MG63 (cell line): ENCODE measurements at regions not wholly inside any gene's neighbourhood (a gene's known extent, or its start where the extent isn't known, plus 50 kb on each side); places are given as distances from the start of the nearest gene placed in this dataset.

Source experiments
- DNase-seq: peaks from one replicate; pipeline ENCODE4 v3.0.0-alpha.2; 2020
- H3K27me3 ChIP-seq: fragments of 250-450 bp; sonication (Bioruptor Pico); 2 replicates; pipeline ENCODE4 v1.5.1; 2020; ENCODE audit warnings: mild to moderate bottlenecking, moderate library complexity
- H3K36me3 ChIP-seq: fragments of 250-450 bp; sonication (Bioruptor Pico); 2 replicates; pipeline ENCODE4 v1.5.1; 2020; ENCODE audit warnings: mild to moderate bottlenecking, moderate library complexity
- H3K4me3 ChIP-seq: fragments of 250-450 bp; sonication (Bioruptor Pico); 2 replicates; pipeline ENCODE4 v1.5.1; 2020; ENCODE audit warnings: mild to moderate bottlenecking, moderate library complexity
- H3K9me3 ChIP-seq: fragments of 250-450 bp; sonication (Bioruptor Pico); 2 replicates; pipeline ENCODE4 v1.5.1; 2020; ENCODE audit warnings: mild to moderate bottlenecking, moderate library complexity

DNA sequence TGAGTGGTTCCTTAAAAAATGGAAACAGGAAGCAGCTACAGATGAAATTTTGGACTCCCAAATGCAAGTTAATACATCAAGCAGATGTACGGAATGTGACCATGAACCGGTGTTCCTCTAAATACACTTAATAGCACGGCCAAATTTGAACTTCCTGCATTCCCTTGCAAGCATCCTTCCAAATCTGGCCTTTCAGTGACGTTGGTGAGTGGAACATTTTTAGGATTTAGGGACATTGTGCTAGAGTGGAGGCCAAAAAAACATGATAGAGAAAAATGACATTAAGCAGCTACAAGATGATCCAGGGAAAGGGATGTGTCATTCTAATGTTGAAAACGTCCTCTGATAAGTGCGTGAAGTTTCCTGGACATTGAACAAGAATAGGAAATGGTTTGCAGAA lies 62.1 kb downstream of the CTAGE1 start:
- Histone ChIP-seq H3K9me3 (no peaks in the 10 kb centered on the region), H3K4me3 (no peak overlapping the region), H3K36me3 (no peaks in the 10 kb centered on the region), H3K27me3 (no peaks in the 10 kb centered on the region)
- DNase-seq, result no peak

DNA sequence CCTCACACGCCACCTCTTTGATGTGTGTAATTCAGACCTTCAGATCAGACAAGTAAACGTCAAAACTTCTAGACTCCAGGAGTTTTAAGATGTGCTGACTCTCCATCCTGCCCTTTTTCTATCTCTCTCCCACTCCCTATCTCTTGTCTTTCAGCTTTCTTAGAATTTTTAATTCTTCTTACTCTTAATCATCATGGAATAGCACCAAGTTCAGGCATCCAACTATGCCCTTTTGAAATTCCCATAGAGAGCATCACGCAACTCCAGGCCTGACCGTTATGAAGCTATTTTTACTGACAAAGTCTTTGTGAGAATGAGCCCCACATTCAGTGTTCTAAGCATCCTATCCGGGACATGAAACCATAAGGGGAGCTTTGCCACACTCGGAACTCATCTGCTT lies 62.6 kb downstream of the CTAGE1 start:
- H3K4me3 ChIP-seq, result no peak overlapping the region
- H3K36me3 ChIP-seq, result no peaks in the 10 kb centered on the region
- DNase-seq, result no peak
- no peaks in the 10 kb centered on the region for H3K27me3 ChIP-seq
- no peaks in the 10 kb centered on the region for H3K9me3 ChIP-seq

DNA sequence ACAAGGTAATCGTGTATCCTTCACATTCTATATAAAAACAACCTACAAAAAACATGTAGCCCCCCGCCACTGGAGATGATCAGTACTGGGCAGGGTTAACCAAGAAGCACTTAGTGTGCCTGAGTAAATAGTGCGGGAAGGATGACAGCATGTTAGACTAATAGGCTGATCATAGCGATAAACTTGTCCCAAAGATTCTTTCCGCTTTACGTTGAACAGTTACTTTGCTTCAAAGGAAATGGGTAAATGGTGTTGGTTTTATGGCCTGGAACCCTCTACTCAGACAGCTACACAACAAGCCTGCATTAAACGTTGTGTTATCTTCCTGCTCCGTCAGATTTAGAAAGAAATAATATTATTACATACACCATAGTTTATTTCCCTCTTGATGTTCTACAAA lies 67.7 kb downstream of the CTAGE1 start:
- no peak overlapping the region for H3K4me3 ChIP-seq
- no peak for DNase-seq
- no peaks in the 10 kb centered on the region for H3K36me3 ChIP-seq
- H3K27me3 ChIP-seq, result no peaks in the 10 kb centered on the region
- H3K9me3 ChIP-seq, result no peaks in the 10 kb centered on the region

DNA sequence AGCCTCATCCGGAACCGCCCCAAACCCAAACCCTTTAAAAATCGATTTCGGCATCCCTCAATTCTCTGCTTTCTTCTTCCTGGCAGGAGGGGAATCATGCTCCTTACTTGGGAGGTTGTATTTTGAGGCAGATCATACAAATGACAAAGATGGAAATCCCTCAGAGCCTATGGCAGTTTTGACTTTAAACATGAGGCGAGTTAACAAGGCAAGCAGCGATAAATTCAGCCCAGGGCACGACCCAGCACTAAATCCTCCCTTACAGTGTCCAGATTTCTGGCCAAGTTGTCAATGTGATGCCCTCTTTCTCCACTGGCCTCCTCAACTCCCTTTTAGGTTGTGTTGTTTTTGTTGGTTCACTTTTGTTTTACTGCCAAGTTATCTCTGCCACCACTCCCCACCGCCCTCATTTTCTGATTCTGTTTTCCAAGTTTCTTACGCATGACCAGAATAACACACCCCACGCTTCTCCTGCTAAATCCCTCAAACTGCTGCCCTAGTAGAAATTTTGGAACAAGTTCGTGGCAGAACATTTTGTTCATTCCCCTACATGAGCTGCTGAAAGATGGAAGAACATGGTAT lies 68.3 kb downstream of the CTAGE1 start:
- no peak overlapping the region; the same call in 1 of the 2 replicates for H3K4me3 ChIP-seq
- no peak for DNase-seq
- no peaks in the 10 kb centered on the region for H3K9me3 ChIP-seq
- H3K27me3 ChIP-seq, result no peaks in the 10 kb centered on the region
- no peaks in the 10 kb centered on the region for H3K36me3 ChIP-seq

DNA sequence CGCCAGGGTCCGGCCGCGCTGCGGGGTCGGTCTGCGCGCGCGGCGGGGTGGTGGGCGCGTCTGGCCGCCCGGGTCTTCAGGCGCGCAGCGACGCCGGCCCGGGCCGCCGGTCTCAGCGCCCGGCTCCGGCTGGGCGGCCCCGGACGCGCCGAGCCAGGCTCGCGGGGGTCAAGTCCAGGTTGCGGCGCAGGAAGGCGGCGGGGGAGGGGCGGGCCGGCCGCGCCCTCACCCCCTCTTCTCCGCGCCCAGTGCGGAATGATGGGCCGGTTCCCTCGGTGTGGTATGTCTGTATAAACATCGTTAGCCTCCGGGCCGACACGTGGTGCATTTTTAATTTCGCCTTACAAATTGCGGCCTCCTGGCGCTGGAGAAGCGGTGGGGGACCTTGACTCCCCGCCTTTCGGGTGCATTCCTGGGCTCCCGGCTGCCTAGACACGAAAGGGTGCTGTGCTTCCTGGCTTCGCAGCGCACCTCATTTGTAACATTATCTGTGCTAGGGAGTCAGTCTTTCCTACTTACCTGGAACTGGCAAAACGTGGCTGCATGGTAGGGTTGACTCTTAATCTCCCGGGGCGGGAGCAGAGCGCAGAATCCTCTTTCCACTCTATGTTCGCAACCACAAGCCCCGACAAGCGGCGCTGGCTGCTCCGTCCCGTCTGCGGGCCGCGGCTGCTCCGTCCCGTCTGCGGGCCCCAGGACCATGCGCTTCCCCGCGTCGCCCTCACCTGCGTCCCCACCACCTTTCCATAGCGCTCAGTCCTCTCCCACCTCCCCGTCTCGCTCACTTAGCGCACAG lies 69.0 kb downstream of the CTAGE1 start:
- peak; percentile 69 for DNase-seq
- no peaks in the 10 kb centered on the region for H3K27me3 ChIP-seq
- no peaks in the 10 kb centered on the region for H3K9me3 ChIP-seq
- no peaks in the 10 kb centered on the region for H3K36me3 ChIP-seq
- H3K4me3 ChIP-seq, result peak overlapping the region; percentile 33

DNA sequence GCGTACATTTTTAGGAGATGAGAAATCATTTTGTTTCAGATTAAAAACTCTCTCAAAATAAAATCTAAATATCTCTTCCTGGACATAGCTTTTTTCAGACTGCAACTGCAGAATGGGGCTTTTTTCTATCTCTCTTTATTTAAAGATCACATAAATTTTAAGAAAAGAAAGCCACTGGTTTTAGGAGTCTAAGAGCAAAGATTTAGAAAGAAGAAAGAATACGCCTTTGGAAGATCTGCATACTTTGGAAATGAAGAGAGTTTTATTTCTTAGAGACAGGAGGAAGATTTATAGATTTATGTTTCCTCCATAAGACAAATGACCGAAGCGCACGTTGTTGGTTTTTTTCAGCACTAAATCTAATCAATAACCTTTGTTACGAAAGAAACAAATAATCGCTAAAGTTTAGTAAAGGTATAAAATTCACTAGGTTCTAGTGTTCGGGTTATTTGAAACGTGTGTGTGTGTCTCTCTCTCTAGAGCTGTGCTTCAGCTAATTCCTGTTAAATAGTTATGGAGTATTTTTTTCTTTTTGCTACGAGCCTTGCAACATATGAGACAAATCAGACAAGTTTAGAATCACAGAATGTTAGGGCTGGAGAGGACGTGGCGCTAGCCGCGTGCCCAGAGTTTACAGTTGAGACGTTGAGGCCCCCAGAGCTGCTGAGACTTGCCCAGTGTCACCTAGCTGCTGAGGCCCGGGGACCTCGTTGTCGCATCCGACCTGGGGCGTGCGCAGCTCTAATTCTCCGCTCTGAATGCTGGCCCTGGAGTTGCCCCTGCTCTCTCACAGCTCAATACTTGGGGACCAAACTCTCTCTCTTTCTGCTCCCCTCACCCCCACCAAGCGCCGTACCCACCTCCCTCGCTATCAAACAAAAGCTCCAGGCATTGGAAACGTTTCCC lies 69.9 kb downstream of the CTAGE1 start:
- no peak for DNase-seq
- H3K36me3 ChIP-seq, result no peaks in the 10 kb centered on the region
- H3K4me3 ChIP-seq, result peak overlapping the region; percentile 23
- no peaks in the 10 kb centered on the region for H3K27me3 ChIP-seq
- no peaks in the 10 kb centered on the region for H3K9me3 ChIP-seq

DNA sequence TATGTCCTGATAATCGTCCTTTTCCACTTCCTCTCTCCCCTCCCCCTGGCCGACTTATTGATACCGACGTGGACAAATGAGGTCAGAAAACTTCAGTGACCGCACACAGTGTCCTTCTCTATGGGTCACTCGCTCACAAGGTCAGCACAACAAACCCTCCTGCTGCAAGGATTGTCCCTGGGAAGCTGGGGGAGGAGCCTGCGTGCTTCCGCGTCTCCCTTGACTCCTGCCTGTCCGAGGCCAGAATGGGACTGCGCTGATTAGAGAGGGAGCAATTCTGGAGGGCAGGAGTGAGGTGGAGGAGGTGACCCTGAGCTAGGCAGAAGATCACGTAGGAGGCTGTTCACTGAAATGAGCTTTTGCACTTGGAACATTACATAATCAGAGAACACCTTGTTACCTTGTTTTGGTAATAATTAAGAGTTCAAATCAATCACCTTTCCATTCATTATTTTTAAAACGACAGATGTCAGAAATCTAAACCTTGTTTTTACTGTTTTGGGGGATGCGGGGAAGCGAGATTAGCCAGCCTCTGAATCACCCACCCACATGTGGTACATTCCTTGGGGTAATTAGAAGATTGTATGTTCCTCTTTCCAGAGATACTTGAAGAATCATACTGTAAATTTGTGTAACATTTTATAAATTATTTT lies 70.6 kb downstream of the CTAGE1 start:
- H3K4me3 ChIP-seq, result no peak overlapping the region
- no peaks in the 10 kb centered on the region for H3K27me3 ChIP-seq
- H3K9me3 ChIP-seq, result no peaks in the 10 kb centered on the region
- DNase-seq, result peak; percentile 15
- no peaks in the 10 kb centered on the region for H3K36me3 ChIP-seq

DNA sequence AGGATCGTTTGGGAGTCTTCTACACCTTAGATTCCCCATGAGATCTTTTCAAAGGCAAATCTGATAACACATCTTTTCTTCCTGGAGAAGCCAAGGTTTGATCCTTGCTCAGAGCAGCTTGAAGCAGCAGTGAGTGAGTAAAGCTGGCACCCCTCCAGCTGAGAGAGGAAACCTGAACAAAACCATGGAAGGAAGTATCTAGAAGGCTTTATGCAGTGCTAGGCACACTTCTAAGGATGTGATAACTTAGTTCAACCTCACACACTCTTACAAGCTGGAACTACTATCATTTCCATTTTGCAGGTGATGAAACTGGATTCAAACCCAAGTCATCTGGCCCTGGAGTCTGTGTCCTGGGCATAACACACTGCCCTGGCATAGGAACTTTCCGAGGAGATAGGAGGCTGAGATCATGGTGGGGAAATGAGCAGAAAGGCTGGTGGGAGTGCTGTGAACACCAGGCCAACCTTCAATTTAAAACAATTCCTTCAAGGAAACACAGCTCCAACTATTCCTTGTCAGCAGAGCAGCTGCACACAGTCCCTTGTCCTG lies 71.2 kb downstream of the CTAGE1 start:
- no peaks in the 10 kb centered on the region for H3K36me3 ChIP-seq
- H3K27me3 ChIP-seq, result no peaks in the 10 kb centered on the region
- H3K4me3 ChIP-seq, result no peak overlapping the region
- H3K9me3 ChIP-seq, result no peaks in the 10 kb centered on the region
- DNase-seq, result peak; percentile 74

DNA sequence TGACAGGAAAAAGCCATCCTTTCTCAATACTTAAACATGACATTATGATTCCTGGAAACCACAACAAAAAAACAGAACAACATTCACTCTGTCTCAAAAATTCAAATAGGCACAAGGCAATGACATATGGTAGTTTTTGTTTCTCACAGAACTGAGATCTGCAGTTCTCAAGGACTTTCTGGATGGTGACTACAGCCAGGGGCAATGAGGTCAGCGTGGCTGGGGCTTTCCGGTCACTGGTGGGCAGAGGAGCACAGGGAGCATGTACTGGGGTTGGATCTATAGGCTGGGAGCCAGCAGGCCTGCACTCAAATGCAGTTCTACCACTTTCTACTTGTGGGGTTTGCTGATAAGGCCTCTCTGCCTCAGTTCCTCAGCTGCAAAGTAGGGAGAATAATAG lies 72.0 kb downstream of the CTAGE1 start:
- Histone ChIP-seq H3K4me3 (no peak overlapping the region), H3K27me3 (no peaks in the 10 kb centered on the region), H3K36me3 (no peaks in the 10 kb centered on the region), H3K9me3 (no peaks in the 10 kb centered on the region)
- peak; percentile 34 for DNase-seq

DNA sequence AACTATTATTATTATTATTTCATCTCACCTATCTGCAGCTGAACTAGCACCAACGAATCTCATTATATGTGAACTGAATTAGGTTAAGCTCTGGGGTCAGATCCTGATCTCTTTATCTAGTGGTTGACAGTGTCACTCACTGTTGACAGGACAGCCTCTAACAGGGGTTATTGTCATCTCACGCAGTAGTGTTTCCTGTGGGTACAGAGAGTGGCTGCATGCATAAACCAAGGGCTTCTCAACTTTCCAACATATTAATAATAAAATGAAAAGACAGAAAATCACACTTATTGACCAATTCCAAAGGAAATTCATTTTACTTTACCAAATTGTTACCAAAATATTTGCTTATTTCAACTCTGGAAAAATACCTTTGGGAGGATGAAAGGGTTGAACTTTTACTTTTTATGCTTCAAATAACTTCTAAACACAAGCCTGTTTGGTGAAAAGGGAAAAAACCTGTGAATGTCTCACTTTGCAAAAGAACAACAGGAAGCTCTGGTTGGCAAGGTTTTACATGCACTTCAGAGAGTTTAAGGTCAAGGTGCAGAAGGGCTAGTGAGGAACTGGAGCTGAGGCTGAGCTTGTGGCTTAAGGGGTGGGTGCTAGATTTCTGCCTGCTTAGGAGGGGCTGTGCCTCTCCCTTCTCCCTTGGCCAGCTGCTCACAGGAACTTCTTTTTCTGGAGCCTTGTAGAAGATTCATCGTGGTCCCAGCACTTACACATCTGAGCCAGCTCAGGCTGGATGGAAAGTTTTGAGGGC lies 72.6 kb downstream of the CTAGE1 start:
- no peak for DNase-seq
- H3K4me3 ChIP-seq, result no peak overlapping the region
- no peaks in the 10 kb centered on the region for H3K27me3 ChIP-seq
- no peaks in the 10 kb centered on the region for H3K36me3 ChIP-seq
- no peaks in the 10 kb centered on the region for H3K9me3 ChIP-seq

DNA sequence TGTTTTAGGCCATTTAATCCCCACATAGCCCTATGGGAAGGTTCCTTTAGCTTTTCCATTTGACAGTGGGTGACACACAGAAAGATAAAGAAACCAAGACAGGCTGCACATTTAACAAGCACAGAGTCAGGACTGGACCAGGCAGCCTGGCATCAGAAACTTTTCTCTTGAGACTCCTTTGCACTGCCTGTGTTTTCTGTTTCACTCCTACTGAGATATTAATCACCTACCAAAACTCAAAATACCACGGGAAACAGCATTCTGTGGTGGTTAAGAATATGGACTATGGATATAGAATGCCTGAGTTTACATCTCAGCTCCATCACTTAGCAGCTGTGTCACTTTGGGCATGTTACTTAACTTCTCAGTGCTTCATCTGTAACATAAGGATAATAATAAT lies 73.3 kb downstream of the CTAGE1 start:
- H3K4me3 ChIP-seq, result no peak overlapping the region
- no peaks in the 10 kb centered on the region for H3K36me3 ChIP-seq
- DNase-seq, result no peak
- H3K27me3 ChIP-seq, result no peaks in the 10 kb centered on the region
- no peaks in the 10 kb centered on the region for H3K9me3 ChIP-seq

DNA sequence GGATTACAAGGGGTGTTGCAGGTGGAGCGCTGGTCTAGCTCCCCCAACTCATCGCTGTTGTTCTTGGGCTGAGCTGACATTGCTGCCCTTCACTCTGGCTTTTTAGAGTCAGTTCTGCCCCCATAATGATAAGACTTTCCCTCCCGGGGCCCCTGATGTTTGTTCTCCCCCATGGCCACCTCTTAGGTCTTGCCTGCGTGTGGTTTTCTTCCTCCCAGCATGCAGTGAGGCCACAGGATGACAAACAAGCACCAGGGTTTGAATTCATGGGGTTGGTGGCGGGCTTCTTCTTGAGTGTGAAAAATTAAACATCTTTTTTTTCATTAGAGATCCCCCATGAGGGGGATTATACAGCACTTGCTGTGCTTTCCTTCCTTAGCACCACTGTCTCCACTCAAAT lies 74.1 kb downstream of the CTAGE1 start:
- Histone ChIP-seq H3K27me3 (no peaks in the 10 kb centered on the region), H3K36me3 (no peaks in the 10 kb centered on the region), H3K4me3 (no peak overlapping the region), H3K9me3 (no peaks in the 10 kb centered on the region)
- DNase-seq, result no peak

DNA sequence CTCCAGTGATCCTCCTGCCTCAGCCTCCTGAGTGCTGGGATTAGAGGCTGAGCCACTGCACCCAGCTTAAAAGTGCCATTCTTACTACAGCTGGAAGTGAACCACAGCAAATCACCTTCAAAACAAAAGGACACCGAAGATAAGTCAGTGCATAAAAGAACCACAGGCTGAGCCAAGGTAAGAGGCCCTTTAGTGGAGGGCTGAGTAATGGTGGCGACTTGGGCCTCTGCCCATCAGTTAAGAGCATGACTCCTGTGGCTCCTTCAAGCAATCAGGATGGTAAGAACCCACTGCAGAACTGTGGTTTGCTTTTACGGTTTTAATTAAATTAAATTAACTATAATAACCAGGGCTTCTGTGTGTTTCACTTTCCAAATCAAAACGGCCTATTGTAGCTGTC lies 75.1 kb downstream of the CTAGE1 start:
- H3K36me3 ChIP-seq, result no peaks in the 10 kb centered on the region
- H3K27me3 ChIP-seq, result no peaks in the 10 kb centered on the region
- no peaks in the 10 kb centered on the region for H3K9me3 ChIP-seq
- peak; percentile 81 for DNase-seq
- H3K4me3 ChIP-seq, result no peak overlapping the region

DNA sequence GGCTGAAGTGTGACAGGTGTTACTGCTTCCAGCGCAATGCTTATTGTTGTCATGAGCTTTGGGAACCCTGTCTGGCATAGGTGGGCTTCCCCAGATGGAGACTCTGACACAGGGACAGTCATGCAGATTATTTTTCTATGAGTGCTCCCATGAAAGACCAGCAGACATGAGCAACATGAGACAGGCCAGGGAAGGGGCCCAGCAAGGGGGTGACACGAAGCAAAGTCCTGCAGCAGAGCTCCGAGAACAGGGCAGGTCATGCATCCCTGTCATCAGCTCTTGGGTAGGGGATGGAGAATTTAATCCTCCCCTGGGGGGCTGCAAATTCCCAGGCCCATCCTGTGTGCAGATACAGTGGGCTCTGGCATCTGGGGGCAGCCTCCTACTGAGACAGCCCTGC lies 77.4 kb downstream of the CTAGE1 start:
- H3K27me3 ChIP-seq, result no peaks in the 10 kb centered on the region
- no peaks in the 10 kb centered on the region for H3K36me3 ChIP-seq
- no peak for DNase-seq
- no peaks in the 10 kb centered on the region for H3K9me3 ChIP-seq
- H3K4me3 ChIP-seq, result no peak overlapping the region

DNA sequence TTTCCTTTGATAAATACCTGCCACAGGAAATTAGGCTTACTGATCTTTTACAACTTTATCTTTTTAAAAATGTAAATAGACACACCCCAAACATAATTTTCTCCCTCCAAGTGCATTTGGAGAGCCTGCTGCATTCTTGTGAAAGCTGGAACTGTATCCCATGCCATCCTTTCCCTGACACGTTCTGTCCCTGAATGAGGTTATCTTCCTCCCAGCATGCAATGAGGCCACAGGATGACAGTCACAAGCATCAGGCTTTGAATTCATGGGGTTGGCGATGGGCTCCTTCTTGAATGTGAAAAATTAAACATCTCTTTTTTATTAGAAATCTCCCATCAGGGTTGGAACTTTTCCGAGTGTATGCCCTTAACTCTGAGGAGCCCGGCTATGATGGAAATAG lies 77.8 kb downstream of the CTAGE1 start:
- Histone ChIP-seq H3K9me3 (no peaks in the 10 kb centered on the region), H3K4me3 (no peak overlapping the region), H3K36me3 (no peaks in the 10 kb centered on the region), H3K27me3 (no peaks in the 10 kb centered on the region)
- DNase-seq, result no peak

DNA sequence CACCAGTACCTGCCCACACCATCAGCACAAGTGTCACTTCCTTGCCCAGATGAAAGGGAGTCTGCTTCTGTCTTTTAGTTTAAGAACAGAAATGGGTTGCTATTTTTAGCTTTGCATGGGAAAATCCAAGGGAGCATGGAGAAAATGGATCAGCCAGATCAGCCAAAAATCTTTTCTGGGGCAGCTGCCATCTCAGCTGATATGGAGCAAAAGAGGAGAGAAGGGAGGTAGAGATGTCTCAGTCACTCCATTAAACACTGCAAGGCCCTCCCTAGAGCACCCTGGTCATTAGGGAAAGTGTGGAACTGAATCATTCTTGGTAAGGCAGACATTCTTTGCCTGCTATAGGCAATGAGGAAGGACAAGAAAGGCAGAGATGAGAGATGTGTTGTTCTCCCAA lies 79.9 kb downstream of the CTAGE1 start:
- Histone ChIP-seq H3K9me3 (no peaks in the 10 kb centered on the region), H3K36me3 (no peaks in the 10 kb centered on the region), H3K27me3 (no peaks in the 10 kb centered on the region), H3K4me3 (no peak overlapping the region)
- DNase-seq, result no peak
